Aorta (tissue), 5 donors: ENCODE measurements at regions not wholly inside any gene's neighbourhood (a gene's known extent, or its start where the extent isn't known, plus 50 kb on each side); places are given as distances from the start of the nearest gene placed in this dataset.

Source experiments
- ATAC-seq: fragments of 200-7000 bp; cut with Tn5 transposase; one replicate; pipeline ENCODE4 v1.9.1; 2022; ENCODE audit warnings: moderate library complexity; ENCODE audit not compliant: low FRiP score
- DNase-seq, 2 donors: peaks; one replicate each; pipeline ENCODE4 v3.0.0-alpha.2; 2020
- H3K27ac ChIP-seq, 2 donors: one replicate each; pipeline ENCODE4 v1.5.1; 2013; ENCODE audit warnings: low read length in 2 of 2, mild to moderate bottlenecking in 2 of 2, moderate library complexity in 2 of 2, control low read depth in 1 of 2, inconsistent platforms in 1 of 2, low read depth in 1 of 2
- H3K27me3 ChIP-seq, 2 donors: one replicate each; pipeline ENCODE4 v1.6.1; 2013; ENCODE audit warnings: control low read depth in 1 of 2, low read length in 1 of 2, mild to moderate bottlenecking in 1 of 2, moderate library complexity in 1 of 2; ENCODE audit not compliant: insufficient read depth in 2 of 2, control insufficient read depth in 1 of 2
- H3K36me3 ChIP-seq, 2 donors: one replicate each; pipeline ENCODE4 v1.6.1; 2013; ENCODE audit warnings: control low read depth in 1 of 2, low read length in 1 of 2, mild to moderate bottlenecking in 1 of 2; ENCODE audit not compliant: insufficient read depth in 2 of 2, control insufficient read depth in 1 of 2
- H3K4me1 ChIP-seq, 2 donors: one replicate each; pipeline ENCODE4 v1.6.1; 2013; ENCODE audit warnings: low read length in 2 of 2, control low read depth in 1 of 2, mild to moderate bottlenecking in 1 of 2, moderate library complexity in 1 of 2; ENCODE audit not compliant: insufficient read depth in 2 of 2, control insufficient read depth in 1 of 2
- H3K4me3 ChIP-seq, 2 donors: one replicate each; pipeline ENCODE4 v1.5.1; 2013; ENCODE audit warnings: low read length in 2 of 2, control low read depth in 1 of 2, mild to moderate bottlenecking in 1 of 2
- H3K9me3 ChIP-seq: one replicate; pipeline ENCODE4 v1.6.1; 2013; ENCODE audit warnings: mild to moderate bottlenecking, low read length; ENCODE audit not compliant: control insufficient read depth
- WGBS, 2 donors: extraction: QIAGEN DNeasy Blood & Tissue Kit; methylation state at CpG; one replicate each; pipeline ENCODE4 v1.1.7; 2013; 5-methylcytosine and 5-hydroxymethylcytosine counted together
- intact Hi-C, 2 donors: fragments of 100-400 bp; cut with DNase I; formaldehyde crosslinking; loops; one replicate each; pipeline versions ENCODE4 v1.14.2 to v1.15.0; 2022
- donor health status: healthy with polysubstance abuse.
- donor health status: Bipolar disorder and iron deficiency.
- donor health status: DM: no; HTN: no; CAD: no.
- donor health status: DM: no; HTN: no; CAD: no.
- donor health status: DM: yes; HTN: yes; CAD: no.

DNA sequence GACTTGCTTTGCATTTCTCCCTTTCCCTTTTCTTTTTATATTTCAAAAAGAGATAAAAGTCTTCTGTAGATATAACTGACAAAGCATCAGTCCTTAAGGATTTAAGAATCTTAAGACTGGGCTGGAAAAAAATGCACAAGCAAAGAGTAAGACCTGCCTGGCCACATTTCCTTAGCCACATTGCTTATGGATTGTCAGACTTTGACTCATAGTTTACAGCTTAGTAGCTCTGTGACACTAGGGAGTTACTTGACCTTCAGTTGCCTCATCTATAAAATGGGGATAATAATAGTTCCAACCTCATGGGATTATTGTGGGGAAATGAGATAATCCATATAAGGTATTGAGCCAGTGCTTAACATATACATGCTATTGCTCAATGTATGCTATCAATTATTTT is 66.4 kb upstream of the STK38L start:
- Histone ChIP-seq H3K27me3 (no peaks in the 10 kb centered on the region), H3K9me3 (no peaks in the 10 kb centered on the region), H3K36me3 (no peaks in the 10 kb centered on the region), H3K27ac (peak overlapping the region in 1 of 2 donors; percentile 49), H3K4me3 (no peak overlapping the region), H3K4me1 (peaks cover 0 to 6% of the 10 kb centered on the region in 2 donors)
- DNase-seq (no peak), ATAC-seq (no peak)
- intact Hi-C loops: loop anchor here in 1 of 2 donors (5.0 kb wide), 1 partner anchor 110 kb away; no protein-coding TSS in a partner anchor

DNA sequence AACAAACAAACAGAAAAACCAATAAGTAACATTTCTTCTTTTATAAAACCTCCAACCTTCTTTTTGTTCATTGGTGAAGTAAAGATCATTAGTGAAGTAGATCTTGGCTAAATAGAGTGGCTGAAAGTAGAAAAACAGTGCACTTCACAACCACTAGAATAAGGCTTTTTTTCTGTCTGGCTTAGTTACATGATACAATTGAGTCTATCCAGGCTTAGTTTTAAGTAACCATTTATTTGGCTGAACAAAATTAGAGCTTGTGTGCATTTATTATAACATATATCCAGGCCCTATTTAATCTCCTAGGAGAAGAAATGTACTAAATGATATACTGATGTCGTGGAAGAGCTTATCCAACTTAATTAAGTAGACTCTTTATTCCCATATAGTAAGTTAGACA is 65.8 kb upstream of the STK38L start:
- H3K27ac ChIP-seq: peak overlapping the region in 1 of 2 donors; percentile 52
- H3K27me3 ChIP-seq: no peaks in the 10 kb centered on the region
- H3K36me3 ChIP-seq: no peaks in the 10 kb centered on the region
- ATAC-seq (no peak), DNase-seq (no peak)
- 66 to 81% methylated on average over 1 of the region's 1 CpG for whole genome bisulfite sequencing, 2 donors
- H3K4me3 ChIP-seq: no peak overlapping the region
- H3K4me1 ChIP-seq: peaks cover 0 to 7% of the 10 kb centered on the region in 2 donors
- no peaks in the 10 kb centered on the region for H3K9me3 ChIP-seq
- intact Hi-C loops: loop anchor here in 1 of 2 donors (5.0 kb wide), 1 partner anchor 109 kb away; no protein-coding TSS in a partner anchor

DNA sequence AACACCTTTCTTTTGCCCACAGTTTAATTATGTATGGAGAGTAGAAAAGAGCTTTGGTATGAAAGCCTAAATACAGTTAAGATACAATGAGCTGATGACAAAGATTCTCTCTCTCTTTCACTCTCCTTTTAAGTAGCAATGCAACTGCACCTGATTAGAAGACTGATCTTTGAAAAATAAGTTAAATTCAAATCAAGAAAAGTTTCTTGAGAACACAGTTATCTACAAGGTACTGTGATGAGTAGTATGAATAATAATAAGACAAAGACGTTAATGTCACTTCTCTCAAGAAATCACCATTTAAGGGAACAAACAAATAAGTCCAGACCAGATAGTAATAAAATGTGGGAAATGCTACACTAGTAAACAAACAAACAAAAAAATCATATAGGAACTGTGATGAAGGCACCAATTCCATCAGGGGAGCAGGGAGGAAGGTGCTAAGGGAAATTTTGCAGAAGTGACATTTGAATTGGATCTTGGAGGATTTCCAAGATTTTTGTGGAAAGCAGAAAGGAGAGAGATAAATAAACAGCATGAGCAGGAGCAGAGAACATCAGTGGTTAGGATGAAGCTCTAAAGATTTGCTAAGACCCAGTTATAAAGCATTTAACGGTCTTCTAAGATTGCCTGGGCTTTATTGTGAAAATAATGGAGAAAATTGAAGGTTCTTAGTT is 65.2 kb upstream of the STK38L start:
- Histone ChIP-seq H3K4me1 (peaks cover 0 to 7% of the 10 kb centered on the region in 2 donors), H3K27me3 (no peaks in the 10 kb centered on the region), H3K4me3 (no peak overlapping the region), H3K36me3 (no peaks in the 10 kb centered on the region), H3K27ac (peak overlapping the region; percentile 52 to 98), H3K9me3 (no peaks in the 10 kb centered on the region)
- no peak for ATAC-seq
- intact Hi-C loops: loop anchor here in 1 of 2 donors (5.0 kb wide), 1 partner anchor 108 kb away; no protein-coding TSS in a partner anchor
- no peak for DNase-seq
- 64 to 70% methylated on average over 2 of the region's 2 CpGs for WGBS, 2 donors

DNA sequence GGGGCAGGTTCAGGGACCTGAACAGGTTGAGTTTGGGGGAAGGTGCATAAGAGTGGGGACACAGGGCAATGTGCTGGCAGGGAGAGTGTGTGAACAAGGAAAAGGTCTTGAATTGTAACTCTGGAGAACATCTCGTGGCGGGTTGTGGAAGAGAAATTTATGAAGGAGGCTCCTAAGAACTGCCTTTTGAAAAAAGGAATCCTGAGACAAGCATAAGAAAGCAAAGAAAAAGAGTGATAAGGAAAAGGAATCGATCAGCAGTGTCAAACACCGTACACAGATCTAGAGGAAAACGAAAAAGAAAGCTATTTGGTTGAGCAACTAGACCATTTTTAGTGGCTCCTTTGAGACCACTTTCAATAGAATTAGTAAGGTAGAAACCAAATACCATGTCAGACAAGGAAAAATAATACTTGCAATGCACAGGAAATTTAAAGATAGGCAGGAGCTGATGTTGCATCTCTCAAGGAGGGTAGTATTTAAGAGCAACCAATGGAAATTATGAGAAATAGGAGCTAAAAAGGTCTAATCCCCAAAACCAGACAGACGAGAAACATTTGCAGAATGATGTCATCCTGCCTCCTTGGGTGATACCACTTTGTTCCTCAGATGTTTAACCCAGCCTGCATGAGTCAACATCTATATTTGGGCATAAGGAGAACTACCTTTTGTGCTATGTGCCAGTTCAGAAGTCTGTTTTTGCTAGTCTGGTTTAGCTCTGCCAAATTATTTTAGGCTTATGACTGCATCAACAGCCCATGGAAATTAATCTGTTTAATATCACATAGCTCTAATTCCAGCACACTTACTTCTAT is 64.5 kb upstream of the STK38L start:
- WGBS, 2 donors: 23 to 30% methylated on average over 6 of the region's 6 CpGs
- Histone ChIP-seq H3K4me1 (peaks cover 2 to 7% of the 10 kb centered on the region in 2 donors), H3K4me3 (no peak overlapping the region), H3K27me3 (no peaks in the 10 kb centered on the region), H3K9me3 (no peaks in the 10 kb centered on the region), H3K27ac (peak overlapping the region; percentile 52 to 98), H3K36me3 (no peaks in the 10 kb centered on the region)
- peak; percentile 91 for ATAC-seq
- intact Hi-C loops: loop anchor here (2.0 to 5.0 kb wide), 3 partner anchors 65 to 118 kb away; partner anchors contain the start of gene STK38L (in 1 of the 2)
- DNase-seq: no peak

DNA sequence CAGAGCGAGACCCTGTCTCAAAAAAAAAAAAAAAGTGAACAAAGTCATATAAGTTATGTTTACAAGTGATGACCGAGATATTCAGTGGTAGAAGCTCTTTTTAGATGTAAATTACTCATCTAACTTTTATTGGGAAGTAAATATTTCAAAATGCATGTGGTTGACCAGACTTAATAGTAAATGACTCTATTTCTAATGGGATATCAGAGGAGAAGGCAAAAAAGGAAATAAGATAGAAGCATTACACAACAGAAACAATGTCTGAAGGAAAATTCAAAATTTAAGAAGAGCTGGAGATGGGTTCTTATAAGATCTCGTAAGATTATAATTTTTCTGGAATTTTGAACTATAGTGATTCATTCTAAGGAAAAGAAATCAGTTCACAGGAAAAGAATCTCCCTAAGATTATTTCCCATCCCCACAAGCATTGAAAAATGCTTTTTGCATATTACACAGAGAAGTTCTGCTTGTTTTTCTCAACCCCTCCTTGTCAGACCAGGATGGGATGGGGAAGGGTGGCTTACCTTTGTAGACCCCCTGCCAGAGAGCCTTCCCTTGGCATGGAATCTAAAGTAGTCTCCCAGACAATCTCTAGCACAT is 63.1 kb upstream of the STK38L start:
- H3K36me3 ChIP-seq: no peaks in the 10 kb centered on the region
- 86 to 88% methylated on average over 3 of the region's 3 CpGs for WGBS, 2 donors
- peak overlapping the region in 1 of 2 donors; percentile 36 for H3K27ac ChIP-seq
- intact Hi-C loops: loop anchor here in 1 of 2 donors (2.0 to 5.0 kb wide), 2 partner anchors 64 to 116 kb away; partner anchors contain the start of gene STK38L
- H3K4me3 ChIP-seq: no peak overlapping the region
- ATAC-seq: no peak
- H3K27me3 ChIP-seq: no peaks in the 10 kb centered on the region
- peaks cover 3 to 8% of the 10 kb centered on the region in 2 donors for H3K4me1 ChIP-seq
- no peak for DNase-seq
- H3K9me3 ChIP-seq: no peaks in the 10 kb centered on the region

DNA sequence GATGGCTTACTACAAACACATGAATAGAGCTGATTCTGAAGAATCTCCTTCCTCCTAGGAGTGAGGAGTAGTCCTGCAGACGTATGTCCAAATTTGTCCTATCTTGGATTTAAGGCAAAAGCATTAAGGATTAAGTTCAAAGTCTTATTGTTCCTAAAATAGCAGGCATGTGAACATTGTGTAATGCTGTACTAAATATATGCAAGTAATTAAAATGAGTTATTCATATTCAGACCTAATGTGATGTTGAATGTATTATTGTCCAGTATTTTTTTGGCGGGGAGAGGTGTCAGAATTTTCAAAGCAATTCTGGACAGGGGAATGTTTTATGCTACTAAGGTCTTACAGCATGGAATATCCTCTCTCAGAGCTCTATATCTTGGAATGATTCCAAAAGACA is 60.7 kb upstream of the STK38L start:
- H3K36me3 ChIP-seq: no peaks in the 10 kb centered on the region
- ATAC-seq: no peak
- no peak overlapping the region for H3K4me3 ChIP-seq
- intact Hi-C loops: loop anchor here in 1 of 2 donors (5.0 kb wide), 1 partner anchor 114 kb away; no protein-coding TSS in a partner anchor
- DNase-seq: no peak
- 33 to 34% methylated on average over 2 of the region's 2 CpGs for WGBS, 2 donors
- no peaks in the 10 kb centered on the region for H3K9me3 ChIP-seq
- peak overlapping the region in 1 of 2 donors; percentile 54 for H3K27ac ChIP-seq
- H3K27me3 ChIP-seq: no peaks in the 10 kb centered on the region
- H3K4me1 ChIP-seq: peaks cover 7 to 15% of the 10 kb centered on the region in 2 donors

DNA sequence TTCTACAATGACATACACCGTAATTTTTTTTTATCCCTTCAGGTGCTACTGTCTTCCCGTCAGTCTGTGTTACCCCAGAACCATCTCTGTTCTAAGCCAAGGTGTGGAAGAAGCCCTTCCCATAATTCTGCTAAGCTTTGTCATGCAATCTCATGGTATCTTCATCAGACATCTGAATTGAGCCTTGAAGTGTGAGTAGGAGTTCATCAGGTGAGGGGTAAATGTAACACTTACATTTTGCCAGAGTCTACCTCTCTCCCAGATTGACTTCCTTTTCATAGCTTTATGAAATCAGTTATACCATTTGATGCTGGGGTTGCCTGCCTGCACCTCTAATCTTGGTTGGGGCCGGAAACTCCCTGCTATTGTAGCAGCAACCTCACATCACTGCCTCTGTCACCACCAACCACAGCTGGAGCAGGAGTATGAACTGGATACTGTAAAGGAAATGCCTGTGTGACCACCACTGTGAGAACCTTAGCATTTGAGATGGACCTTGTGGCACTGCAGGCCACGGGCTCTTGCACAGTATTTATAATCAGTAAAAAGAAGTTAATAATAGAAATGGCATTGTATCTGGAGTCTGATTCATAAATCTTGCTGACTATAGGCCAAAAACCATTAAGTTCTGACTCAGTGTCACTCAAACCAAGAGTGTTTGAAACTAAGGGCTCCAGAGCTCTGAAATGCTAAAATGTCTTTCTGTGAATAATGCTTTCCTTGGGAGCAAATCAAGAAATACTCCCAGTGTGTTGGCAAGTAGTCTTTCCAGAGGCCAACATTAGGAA is 58.7 kb upstream of the STK38L start:
- intact Hi-C loops: no loop called here
- ATAC-seq (peak; percentile 78), DNase-seq (no peak)
- H3K36me3 ChIP-seq: no peaks in the 10 kb centered on the region
- H3K4me1 ChIP-seq: peaks cover 11 to 12% of the 10 kb centered on the region in 2 donors
- 32 to 38% methylated on average over 4 of the region's 4 CpGs for WGBS, 2 donors
- H3K27ac ChIP-seq: peak overlapping the region; percentile 85 to 95
- no peaks in the 10 kb centered on the region for H3K9me3 ChIP-seq
- no peaks in the 10 kb centered on the region for H3K27me3 ChIP-seq
- H3K4me3 ChIP-seq: no peak overlapping the region
